Loucy (cell line): ENCODE measurements at regions not wholly inside any gene's neighbourhood (a gene's known extent, or its start where the extent isn't known, plus 50 kb on each side); places are given as distances from the start of the nearest gene placed in this dataset.

Source experiments
- H2AFZ ChIP-seq: fragments of 200-600 bp; sonication (generic); 2 replicates; pipeline ENCODE4 v1.6.0; 2016; ENCODE audit warnings: antibody characterized with exemption, mild to moderate bottlenecking, low read length, moderate library complexity
- H3F3A ChIP-seq: fragments of 200-600 bp; 2 replicates; pipeline ENCODE4 v1.6.0; 2016; ENCODE audit warnings: antibody characterized with exemption, low read depth, mild to moderate bottlenecking
- H3K27me3 ChIP-seq: fragments of 200-600 bp; sonication (generic); 2 replicates; pipeline ENCODE4 v1.6.1; 2014; ENCODE audit warnings: low read length, mild to moderate bottlenecking; ENCODE audit not compliant: insufficient read depth, poor library complexity, severe bottlenecking
- H3K36me3 ChIP-seq: fragments of 200-600 bp; sonication (generic); 2 replicates; pipeline ENCODE4 v1.6.1; 2016; ENCODE audit warnings: low read length; ENCODE audit not compliant: insufficient read depth
- H3K4me1 ChIP-seq: fragments of 200-600 bp; sonication (generic); 2 replicates; pipeline ENCODE4 v1.5.1; 2014; ENCODE audit warnings: low read length, mild to moderate bottlenecking; ENCODE audit not compliant: insufficient read depth, poor library complexity, severe bottlenecking
- H3K4me2 ChIP-seq: fragments of 200-600 bp; sonication (generic); 2 replicates; pipeline ENCODE4 v1.6.0; 2014; ENCODE audit warnings: antibody characterized with exemption, low read length, low read depth, mild to moderate bottlenecking; ENCODE audit not compliant: poor library complexity, severe bottlenecking
- H3K4me3 ChIP-seq: fragments of 200-600 bp; sonication (generic); 2 replicates; pipeline ENCODE4 v1.5.1; 2014; ENCODE audit warnings: low read length, mild to moderate bottlenecking, mixed read lengths; ENCODE audit not compliant: poor library complexity, severe bottlenecking
- H3K79me2 ChIP-seq: fragments of 200-600 bp; sonication (generic); 2 replicates; pipeline ENCODE4 v1.6.1; 2014; ENCODE audit warnings: low read length; ENCODE audit not compliant: insufficient read depth
- H3K9ac ChIP-seq: fragments of 200-600 bp; sonication (generic); 2 replicates; pipeline ENCODE4 v1.6.0; 2014; ENCODE audit warnings: mild to moderate bottlenecking, low read depth, low read length, moderate library complexity; ENCODE audit not compliant: poor library complexity, severe bottlenecking
- H3K9me2 ChIP-seq: fragments of 200-600 bp; sonication (generic); replicated peaks from 2 replicates; pipeline ENCODE4 v1.6.1; 2016; ENCODE audit warnings: low read depth, low read length, mixed read lengths
- H3K9me3 ChIP-seq: fragments of 200-600 bp; sonication (generic); 2 replicates; pipeline ENCODE4 v1.6.1; 2014; ENCODE audit warnings: mild to moderate bottlenecking, antibody characterized with exemption, low read length, low read depth; ENCODE audit not compliant: insufficient read depth
- H4K20me1 ChIP-seq: fragments of 200-600 bp; sonication (generic); 2 replicates; pipeline ENCODE4 v1.6.0; 2014; ENCODE audit warnings: antibody characterized with exemption, low read length, mild to moderate bottlenecking; ENCODE audit not compliant: insufficient read depth, poor library complexity, severe bottlenecking
- CTCF ChIP-seq: fragments of 200-600 bp; sonication (generic); conservative IDR thresholded peaks from 2 replicates; pipeline ENCODE4 v1.5.1; 2014; ENCODE audit warnings: mild to moderate bottlenecking, antibody characterized with exemption, low read length
- EZH2phosphoT487 ChIP-seq: fragments of 200-600 bp; IDR thresholded peaks from 2 replicates; pipeline ENCODE4 v1.6.1; 2018; ENCODE audit warnings: antibody characterized with exemption, mild to moderate bottlenecking, moderate library complexity, borderline replicate concordance

DNA sequence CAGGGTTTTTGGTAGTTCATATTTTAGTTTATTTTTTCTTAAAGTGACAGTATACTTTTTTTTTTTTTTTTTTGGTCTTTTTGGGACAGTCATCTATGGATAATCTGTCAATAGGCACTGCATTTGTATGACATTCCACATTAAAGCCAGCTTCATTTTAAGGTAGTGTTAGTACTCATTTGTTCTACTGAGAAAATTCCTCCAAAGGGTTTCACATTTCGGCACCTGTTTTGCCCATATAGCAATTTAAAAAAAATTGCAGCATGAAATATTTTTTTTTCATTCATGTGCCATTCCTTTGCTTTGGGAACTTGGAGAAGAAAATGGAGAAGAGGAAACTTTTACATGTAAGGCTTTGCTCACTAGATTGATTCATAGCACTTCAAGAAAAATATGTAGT, 276.3 kb upstream of the TCF4 start:
- H3K9ac ChIP-seq: no peak overlapping the region
- no peaks in the 10 kb centered on the region for H3K9me2 ChIP-seq
- H3K27me3 ChIP-seq: no peaks in the 10 kb centered on the region
- no peak overlapping the region for H3K4me2 ChIP-seq
- H3K4me3 ChIP-seq: no peak overlapping the region
- H3K4me1 ChIP-seq: no peaks in the 10 kb centered on the region
- H3F3A ChIP-seq: no peaks in the 10 kb centered on the region
- H3K36me3 ChIP-seq: no peaks in the 10 kb centered on the region
- no peak overlapping the region for H2AFZ ChIP-seq
- no peaks in the 10 kb centered on the region for H3K79me2 ChIP-seq
- H3K9me3 ChIP-seq: no peaks in the 10 kb centered on the region
- TF ChIP-seq CTCF: no peak
- no peak for TF ChIP-seq EZH2phosphoT487
- no peaks in the 10 kb centered on the region for H4K20me1 ChIP-seq

- H3K4me3 ChIP-seq: no peak overlapping the region
- H3K9me3 ChIP-seq: no peaks in the 10 kb centered on the region
- H3K4me2 ChIP-seq: no peak overlapping the region
- H3K36me3 ChIP-seq: no peaks in the 10 kb centered on the region
- TF ChIP-seq EZH2phosphoT487: no peak
- no peak for TF ChIP-seq CTCF
- no peak overlapping the region for H2AFZ ChIP-seq
- no peaks in the 10 kb centered on the region for H4K20me1 ChIP-seq
- no peaks in the 10 kb centered on the region for H3K27me3 ChIP-seq
- no peak overlapping the region for H3K9ac ChIP-seq
- no peaks in the 10 kb centered on the region for H3F3A ChIP-seq
- H3K79me2 ChIP-seq: no peaks in the 10 kb centered on the region
- no peaks in the 10 kb centered on the region for H3K9me2 ChIP-seq
- H3K4me1 ChIP-seq: no peaks in the 10 kb centered on the region
These were observed 275.9 kb upstream of the TCF4 start for GRCh38 chr18:55863876-55864275.

GRCh38 chr18:55863391-55863706, 275.4 kb upstream of the TCF4 start:
- no peak overlapping the region for H3K4me3 ChIP-seq
- H3K4me1 ChIP-seq: no peaks in the 10 kb centered on the region
- H3K9me3 ChIP-seq: no peaks in the 10 kb centered on the region
- no peaks in the 10 kb centered on the region for H3K36me3 ChIP-seq
- H4K20me1 ChIP-seq: no peaks in the 10 kb centered on the region
- H3K79me2 ChIP-seq: no peaks in the 10 kb centered on the region
- no peaks in the 10 kb centered on the region for H3K9me2 ChIP-seq
- H3F3A ChIP-seq: no peaks in the 10 kb centered on the region
- H3K27me3 ChIP-seq: no peaks in the 10 kb centered on the region
- no peak overlapping the region for H2AFZ ChIP-seq
- H3K9ac ChIP-seq: no peak overlapping the region
- TF ChIP-seq EZH2phosphoT487 (no peak), CTCF (no peak)
- H3K4me2 ChIP-seq: no peak overlapping the region
